H1 (cell line): ENCODE measurements at regions not wholly inside any gene's neighbourhood (a gene's known extent, or its start where the extent isn't known, plus 50 kb on each side); places are given as distances from the start of the nearest gene placed in this dataset.

ENCODE experiments used
- CBX5 ChIP-seq: fragments of 300-800, 300-1000 bp; sonication (generic); IDR thresholded peaks from 2 replicates; pipeline ENCODE4 v1.7.1; 2016; ENCODE audit warnings: antibody characterized with exemption, low read length, low read depth
- CBX8 ChIP-seq: fragments of 300-800, 300-1000 bp; sonication (generic); IDR thresholded peaks from 2 replicates; pipeline ENCODE4 v1.7.1; 2016; ENCODE audit warnings: low read depth, low read length, borderline replicate concordance
- GTF2F1 ChIP-seq: IDR thresholded peaks from 2 replicates; pipeline ENCODE4 v1.6.1; 2012; ENCODE audit warnings: low read depth, low read length, improper control_type of control experiment, borderline replicate concordance
- KDM5A ChIP-seq: fragments of 200-600 bp; IDR thresholded peaks from 2 replicates; pipeline ENCODE4 v1.7.1; 2012; ENCODE audit warnings: mild to moderate bottlenecking, low read length, inconsistent platforms, mixed read lengths
- SP1 ChIP-seq: IDR thresholded peaks from 2 replicates; pipeline ENCODE4 v1.6.1; 2011; ENCODE audit warnings: low read depth, low read length
- TAF1 ChIP-seq: IDR thresholded peaks from 2 replicates; pipeline ENCODE4 v1.6.1; 2011; ENCODE audit warnings: mild to moderate bottlenecking, low read depth, low read length
- TAF7 ChIP-seq: optimal IDR thresholded peaks from 2 replicates; pipeline ENCODE3; 2011; ENCODE audit warnings: low read depth, mild to moderate bottlenecking, inconsistent platforms, low read length, moderate library complexity, borderline replicate concordance
- TF ChIP-seq, protein P1 (sequence below): IDR thresholded peaks from 2 replicates; pipeline ENCODE4 v1.6.1; 2012; ENCODE audit warnings: inconsistent platforms

DNA sequence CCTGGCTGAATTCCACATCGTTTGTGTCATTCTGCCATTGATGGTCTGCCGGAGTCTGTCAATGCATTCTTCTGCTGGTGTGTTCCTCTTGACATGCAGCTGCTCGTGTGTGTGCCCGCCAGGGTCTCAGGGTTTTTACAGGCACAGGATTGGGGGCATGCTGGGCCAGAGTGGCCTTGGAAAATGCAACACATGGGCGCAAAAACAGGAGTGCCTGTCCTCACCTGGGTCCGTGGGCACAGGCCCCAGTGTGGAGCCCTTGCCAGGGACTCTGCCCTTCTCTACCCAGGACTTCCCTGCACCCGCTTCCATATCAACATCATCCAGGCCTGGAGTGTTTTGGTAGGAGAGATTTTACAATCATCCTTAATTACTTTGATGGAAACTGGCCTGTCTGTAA is 340.7 kb downstream of the KIF20B start (continued):
- TF ChIP-seq CBX8 (no peak), CBX5 (no peak), TAF1 (no peak), GTF2F1 (no peak), KDM5A (no peak), TAF7 (no peak), SP1 (no peak)
- TF ChIP-seq, protein P1, sequence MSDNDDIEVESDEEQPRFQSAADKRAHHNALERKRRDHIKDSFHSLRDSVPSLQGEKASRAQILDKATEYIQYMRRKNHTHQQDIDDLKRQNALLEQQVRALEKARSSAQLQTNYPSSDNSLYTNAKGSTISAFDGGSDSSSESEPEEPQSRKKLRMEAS, result no peak
- TF ChIP-seq, all 59 proteins: peak for 0
